ENCODE measurements at regions not wholly inside any gene's neighbourhood (a gene's known extent, or its start where the extent isn't known, plus 50 kb on each side); places are given as distances from the start of the nearest gene placed in this dataset.

DNA sequence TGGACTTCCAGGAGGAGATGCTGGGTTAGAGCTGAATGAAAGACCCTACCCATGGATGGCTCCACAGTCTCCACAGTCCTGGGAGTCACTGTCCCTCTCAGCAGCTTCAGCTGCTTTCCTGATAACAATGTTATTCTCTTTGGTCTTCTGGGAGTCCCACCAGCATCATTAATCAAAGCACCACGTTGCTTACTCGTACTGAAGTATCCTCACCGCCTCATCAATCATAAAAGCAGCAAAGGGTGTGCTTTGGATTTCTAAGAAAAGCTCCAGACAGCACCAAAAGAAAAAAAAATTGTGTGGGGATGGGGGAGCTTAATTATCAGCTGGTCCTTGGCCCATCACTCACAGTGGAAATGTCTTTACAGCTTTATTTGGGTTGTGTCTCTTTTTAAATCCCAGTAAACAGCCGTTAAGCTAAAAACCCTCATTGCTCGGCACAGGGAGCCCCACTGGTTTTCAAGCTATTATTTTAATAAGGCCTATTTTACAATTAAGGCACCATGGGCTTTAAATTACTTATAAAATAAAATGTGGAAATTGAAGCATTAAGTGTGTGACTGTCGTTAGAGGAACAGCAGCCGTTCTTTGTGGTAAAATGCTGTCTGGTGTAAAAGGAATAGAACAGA is 538.0 kb downstream of the EBF1 start:
- DNase-seq (ENCODE audit: extremely low spot score): peak; percentile 45
- Histone ChIP-seq H3K4me1 (no peaks in the 10 kb centered on the region), H3K4me3 (no peak overlapping the region), H3K27me3 (no peaks in the 10 kb centered on the region), H3K36me3 (no peaks in the 10 kb centered on the region), H3K9me3 (no peaks in the 10 kb centered on the region), H3K27ac (replicated peaks in 1 of 4) (no peak overlapping the region)
- no peak for TF ChIP-seq POLR2AphosphoS5 (IDR thresholded peaks at IDR 0.05)
- no peak for TF ChIP-seq EP300 (IDR thresholded peaks at IDR 0.05)
- no peak for TF ChIP-seq POLR2A (IDR thresholded peaks at IDR 0.05; ENCODE audit: low read depth)
- TF ChIP-seq, protein P1, sequence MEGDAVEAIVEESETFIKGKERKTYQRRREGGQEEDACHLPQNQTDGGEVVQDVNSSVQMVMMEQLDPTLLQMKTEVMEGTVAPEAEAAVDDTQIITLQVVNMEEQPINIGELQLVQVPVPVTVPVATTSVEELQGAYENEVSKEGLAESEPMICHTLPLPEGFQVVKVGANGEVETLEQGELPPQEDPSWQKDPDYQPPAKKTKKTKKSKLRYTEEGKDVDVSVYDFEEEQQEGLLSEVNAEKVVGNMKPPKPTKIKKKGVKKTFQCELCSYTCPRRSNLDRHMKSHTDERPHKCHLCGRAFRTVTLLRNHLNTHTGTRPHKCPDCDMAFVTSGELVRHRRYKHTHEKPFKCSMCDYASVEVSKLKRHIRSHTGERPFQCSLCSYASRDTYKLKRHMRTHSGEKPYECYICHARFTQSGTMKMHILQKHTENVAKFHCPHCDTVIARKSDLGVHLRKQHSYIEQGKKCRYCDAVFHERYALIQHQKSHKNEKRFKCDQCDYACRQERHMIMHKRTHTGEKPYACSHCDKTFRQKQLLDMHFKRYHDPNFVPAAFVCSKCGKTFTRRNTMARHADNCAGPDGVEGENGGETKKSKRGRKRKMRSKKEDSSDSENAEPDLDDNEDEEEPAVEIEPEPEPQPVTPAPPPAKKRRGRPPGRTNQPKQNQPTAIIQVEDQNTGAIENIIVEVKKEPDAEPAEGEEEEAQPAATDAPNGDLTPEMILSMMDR (IDR thresholded peaks at IDR 0.05): no peak
- intact Hi-C loops (cut with DNase I): no loop called here
- 69% methylated on average over 7 of the region's 7 CpGs for WGBS

DNA sequence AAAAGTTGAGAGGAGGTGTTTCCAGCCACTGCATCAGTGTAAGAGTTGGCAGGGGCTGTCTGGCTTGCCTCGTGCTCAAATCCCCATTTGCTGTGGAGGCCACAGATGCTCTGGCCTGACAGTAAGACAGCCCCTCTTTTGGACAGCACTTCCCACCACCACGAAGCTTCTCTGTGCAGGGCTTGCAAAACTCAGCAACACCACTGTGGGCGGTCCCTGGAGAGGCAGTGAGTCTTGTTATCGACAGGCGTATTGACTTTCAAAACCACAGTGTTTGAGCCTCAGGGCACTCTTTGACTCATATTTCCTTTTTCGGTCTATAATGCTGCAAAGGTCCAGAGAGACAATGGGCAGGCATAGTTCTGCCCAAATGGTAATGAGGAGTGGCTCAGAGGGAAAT is 539.5 kb downstream of the EBF1 start:
- Histone ChIP-seq H3K4me3 (no peak overlapping the region), H3K27me3 (no peaks in the 10 kb centered on the region), H3K9me3 (no peaks in the 10 kb centered on the region), H3K36me3 (no peaks in the 10 kb centered on the region), H3K4me1 (no peaks in the 10 kb centered on the region), H3K27ac (replicated peaks in 1 of 4) (no peak overlapping the region)
- intact Hi-C loops (cut with DNase I): no loop called here
- no peak for TF ChIP-seq POLR2AphosphoS5 (IDR thresholded peaks at IDR 0.05)
- WGBS: 68% methylated on average over 6 of the region's 6 CpGs
- peak; percentile 72 for DNase-seq (ENCODE audit: extremely low spot score)

DNA sequence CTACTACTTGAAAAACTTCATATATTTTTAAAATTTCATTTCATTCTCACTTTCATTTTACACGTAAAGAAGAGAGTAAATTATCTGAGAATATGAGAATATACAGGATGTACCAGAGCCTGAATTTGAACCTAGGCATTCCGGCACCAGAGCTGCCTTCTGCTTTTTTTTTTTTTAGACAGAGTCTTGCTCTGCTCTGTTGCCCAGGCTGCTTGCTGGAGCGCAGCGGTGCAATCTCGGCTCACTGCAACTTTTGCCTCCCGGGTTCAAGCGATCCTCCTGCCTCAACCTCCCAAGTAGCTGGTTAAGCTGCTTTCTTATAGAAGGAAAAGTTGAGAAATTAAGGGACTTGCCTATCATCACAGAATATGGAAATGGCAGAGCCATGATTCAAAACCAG is 540.1 kb downstream of the EBF1 start:
- TF ChIP-seq EP300 (IDR thresholded peaks at IDR 0.05) (no peak), POLR2A (IDR thresholded peaks at IDR 0.05; ENCODE audit: low read depth) (no peak), POLR2AphosphoS5 (IDR thresholded peaks at IDR 0.05) (no peak)
- TF ChIP-seq, protein P1 (IDR thresholded peaks at IDR 0.05): no peak
- no peak overlapping the region for H3K27ac ChIP-seq (replicated peaks in 1 of 4)
- no peaks in the 10 kb centered on the region for H3K9me3 ChIP-seq
- H3K36me3 ChIP-seq: no peaks in the 10 kb centered on the region
- H3K27me3 ChIP-seq: no peaks in the 10 kb centered on the region
- DNase-seq (ENCODE audit: extremely low spot score): peak; percentile 31
- H3K4me3 ChIP-seq: no peak overlapping the region
- intact Hi-C loops (cut with DNase I): no loop called here
- 98% methylated on average over 7 of the region's 7 CpGs for WGBS
- no peaks in the 10 kb centered on the region for H3K4me1 ChIP-seq

- DNase-seq (ENCODE audit: extremely low spot score): peak; percentile 60
- intact Hi-C loops (cut with DNase I): no loop called here
- H3K9me3 ChIP-seq: no peaks in the 10 kb centered on the region
- H3K27ac ChIP-seq (replicated peaks in 1 of 4): no peak overlapping the region
- TF ChIP-seq POLR2AphosphoS5 (IDR thresholded peaks at IDR 0.05) (no peak), POLR2A (IDR thresholded peaks at IDR 0.05; ENCODE audit: low read depth) (no peak), EP300 (IDR thresholded peaks at IDR 0.05) (no peak)
- TF ChIP-seq, protein P1 (IDR thresholded peaks at IDR 0.05): no peak
- H3K4me1 ChIP-seq: peaks cover 0 to 5% (median under 1%) of the 10 kb centered on the region in 4 donors
- 88% methylated on average over 4 of the region's 4 CpGs for WGBS
- H3K36me3 ChIP-seq: no peaks in the 10 kb centered on the region
- H3K27me3 ChIP-seq: no peaks in the 10 kb centered on the region
- no peak overlapping the region for H3K4me3 ChIP-seq
Measured at GRCh38 chr5:158559066-158559465, 540.6 kb downstream of the EBF1 start.

DNA sequence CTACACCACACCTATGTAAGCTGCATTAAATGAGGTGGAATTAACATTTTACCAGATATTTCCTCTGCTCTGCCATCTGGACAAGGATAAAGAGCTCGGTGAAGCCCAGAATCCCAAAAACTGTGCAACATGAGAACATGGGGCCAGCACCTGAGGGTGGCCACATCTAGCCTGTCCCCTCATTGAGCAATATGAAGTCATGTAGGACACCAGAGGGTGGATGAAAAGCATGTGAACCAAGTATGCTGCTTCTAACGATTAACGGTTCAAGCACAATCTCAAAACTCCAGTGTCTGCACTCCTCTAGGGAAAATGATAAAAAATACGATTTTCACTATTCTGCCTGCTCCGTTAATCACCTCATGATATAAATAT is 545.8 kb downstream of the EBF1 start:
- WGBS: 76% methylated on average over 5 of the region's 5 CpGs

More for the DNA sequence above, 545.8 kb downstream of the EBF1 start:
- Histone ChIP-seq H3K4me3 (no peak overlapping the region), H3K9me3 (no peaks in the 10 kb centered on the region), H3K36me3 (no peaks in the 10 kb centered on the region), H3K27me3 (no peaks in the 10 kb centered on the region), H3K4me1 (peaks cover 6 to 23% (median 16%) of the 10 kb centered on the region in 4 donors), H3K27ac (replicated peaks in 1 of 4) (peak overlapping the region; percentile 40 to 77 (median 56))
- TF ChIP-seq POLR2AphosphoS5 (IDR thresholded peaks at IDR 0.05) (no peak), POLR2A (IDR thresholded peaks at IDR 0.05; ENCODE audit: low read depth) (no peak), EP300 (IDR thresholded peaks at IDR 0.05) (no peak)
- TF ChIP-seq, protein P1 (IDR thresholded peaks at IDR 0.05): no peak
- intact Hi-C loops (cut with DNase I): no loop called here
- no peak for DNase-seq (ENCODE audit: extremely low spot score)

Measured in esophagus muscularis mucosa (tissue), 4 donors.